GM19467 (cell line): ENCODE measurements at regions not wholly inside any gene's neighbourhood (a gene's known extent, or its start where the extent isn't known, plus 50 kb on each side); places are given as distances from the start of the nearest gene placed in this dataset.

Source experiments
- ATAC-seq: cut with Tn5 transposase; IDR thresholded peaks from one replicate; pipeline ENCODE4 v1.9.1; 2021; ENCODE audit warnings: mild to moderate bottlenecking, moderate library complexity; ENCODE audit not compliant: unreplicated experiment

DNA sequence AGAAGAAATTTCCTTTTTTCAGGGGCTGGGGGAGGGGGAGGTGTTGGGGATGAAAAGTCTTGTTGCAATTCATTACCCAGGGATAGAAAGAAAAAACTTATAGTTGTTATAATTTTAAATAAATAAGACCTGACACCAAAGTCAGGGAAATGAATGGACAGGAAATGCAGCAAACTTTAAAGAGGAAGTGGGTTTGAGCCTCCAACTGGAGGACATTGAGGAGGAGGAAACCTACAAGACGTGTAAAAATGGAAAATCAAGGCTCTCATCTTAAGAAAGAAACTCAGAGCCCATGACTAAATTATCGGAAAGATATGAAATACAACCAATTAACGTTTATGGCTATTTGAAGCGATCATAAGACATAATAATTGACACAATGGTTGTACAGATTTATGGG lies 54.4 kb downstream of the NIBAN1 start:
- ATAC-seq = no peak

DNA sequence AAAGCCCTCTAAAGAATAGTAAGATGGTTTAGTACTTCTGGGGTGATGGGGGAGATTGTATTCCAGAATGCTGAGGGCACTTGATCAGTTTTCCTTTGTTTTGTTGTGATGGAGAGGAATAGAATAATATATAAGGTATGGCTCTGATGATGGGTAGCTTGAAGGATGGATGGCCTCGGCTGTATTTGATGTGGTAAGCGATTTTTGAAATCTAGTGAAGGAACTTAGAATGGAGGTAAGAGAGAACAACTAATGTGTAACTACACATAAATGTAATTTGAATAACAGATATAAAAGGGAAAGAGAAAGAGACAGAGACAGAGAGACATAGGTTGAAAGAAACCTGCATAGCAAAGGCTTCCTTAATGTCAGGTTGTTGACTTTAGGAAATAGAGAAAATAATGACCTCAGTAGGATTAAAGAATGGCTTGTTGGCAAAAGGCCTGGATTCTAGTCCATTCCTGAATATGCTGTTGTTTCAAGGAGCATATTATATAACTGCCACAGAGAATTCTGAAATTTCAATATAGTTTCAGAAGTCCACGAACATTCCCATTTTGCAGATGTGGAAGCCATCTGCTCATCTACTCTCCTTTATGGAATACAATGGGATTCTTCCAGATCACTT lies 58.7 kb downstream of the NIBAN1 start:
- no peak for ATAC-seq

- no peak for ATAC-seq
Measured at GRCh38 chr1:184914149-184914548, 60.2 kb downstream of the NIBAN1 start.

DNA sequence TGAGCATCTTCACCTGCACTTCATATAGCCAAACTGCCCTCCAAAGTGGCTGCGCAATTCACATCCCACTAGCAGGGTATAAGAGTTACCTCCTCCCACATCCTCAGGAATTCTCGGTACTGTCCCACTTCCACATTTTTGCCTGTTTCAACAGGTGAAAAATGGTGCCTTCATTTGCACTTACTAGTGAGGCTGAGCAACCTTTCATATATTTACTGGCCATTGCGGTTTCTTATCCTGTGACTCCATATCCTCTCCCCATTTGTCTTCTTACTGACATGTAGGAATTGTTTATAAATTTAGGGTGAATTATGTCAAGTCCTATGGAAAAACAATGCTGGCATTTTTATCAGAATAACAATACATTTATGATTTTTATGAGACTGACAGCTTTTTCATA lies 61.9 kb downstream of the NIBAN1 start:
- ATAC-seq = no peak

GRCh38 chr1:184911830-184912229 lies 62.5 kb downstream of the NIBAN1 start:
- no peak for ATAC-seq

- ATAC-seq = no peak
Measured at GRCh38 chr1:184911103-184911745, 63.1 kb downstream of the NIBAN1 start.

- ATAC-seq = no peak
Measured at GRCh38 chr1:184910691-184911091, 63.6 kb downstream of the NIBAN1 start.

- ATAC-seq = no peak
Measured at GRCh38 chr1:184910005-184910404, 64.3 kb downstream of the NIBAN1 start.

- ATAC-seq = no peak
Measured at GRCh38 chr1:184909019-184909418, 65.3 kb downstream of the NIBAN1 start.

DNA sequence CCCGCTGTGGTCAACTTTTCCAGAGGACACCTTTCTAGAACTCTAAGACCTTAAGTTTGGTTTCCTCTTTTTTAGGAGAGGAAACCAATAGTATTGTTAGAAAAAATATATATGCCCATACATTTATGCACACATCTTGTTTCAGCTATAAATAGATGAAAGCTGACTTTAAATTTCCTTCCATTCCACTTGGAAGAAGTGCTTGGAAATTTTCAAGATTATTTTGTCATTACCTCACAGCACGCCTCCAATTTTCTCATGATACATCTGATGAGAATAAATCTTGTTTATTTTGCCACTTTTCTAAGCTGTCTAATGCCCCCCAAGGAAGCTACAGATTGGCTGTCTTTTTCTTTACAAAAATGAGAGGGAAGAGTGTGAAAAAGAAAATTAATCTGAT lies 65.8 kb downstream of the NIBAN1 start:
- ATAC-seq = no peak

GRCh38 chr1:184907500-184907899 lies 66.8 kb downstream of the NIBAN1 start:
- ATAC-seq = no peak

DNA sequence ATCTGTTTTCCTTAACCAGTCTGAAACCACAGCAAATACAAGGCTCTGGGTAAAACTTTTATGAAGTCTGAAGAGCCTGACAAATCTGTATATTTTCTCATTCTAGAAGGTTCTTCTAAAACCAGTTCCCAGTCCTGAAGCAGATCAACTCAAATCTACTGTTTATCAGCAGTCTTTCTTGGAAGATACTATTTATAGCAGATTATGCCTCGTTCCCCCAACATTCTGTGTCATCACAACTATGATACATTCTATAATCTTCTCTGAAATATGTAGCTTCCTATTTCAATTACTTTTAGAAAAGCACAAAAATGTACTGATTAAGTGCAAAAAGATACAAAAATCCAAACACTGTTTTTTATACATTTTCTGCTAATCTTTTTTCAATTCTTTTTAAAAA lies 67.5 kb downstream of the NIBAN1 start:
- no peak for ATAC-seq

DNA sequence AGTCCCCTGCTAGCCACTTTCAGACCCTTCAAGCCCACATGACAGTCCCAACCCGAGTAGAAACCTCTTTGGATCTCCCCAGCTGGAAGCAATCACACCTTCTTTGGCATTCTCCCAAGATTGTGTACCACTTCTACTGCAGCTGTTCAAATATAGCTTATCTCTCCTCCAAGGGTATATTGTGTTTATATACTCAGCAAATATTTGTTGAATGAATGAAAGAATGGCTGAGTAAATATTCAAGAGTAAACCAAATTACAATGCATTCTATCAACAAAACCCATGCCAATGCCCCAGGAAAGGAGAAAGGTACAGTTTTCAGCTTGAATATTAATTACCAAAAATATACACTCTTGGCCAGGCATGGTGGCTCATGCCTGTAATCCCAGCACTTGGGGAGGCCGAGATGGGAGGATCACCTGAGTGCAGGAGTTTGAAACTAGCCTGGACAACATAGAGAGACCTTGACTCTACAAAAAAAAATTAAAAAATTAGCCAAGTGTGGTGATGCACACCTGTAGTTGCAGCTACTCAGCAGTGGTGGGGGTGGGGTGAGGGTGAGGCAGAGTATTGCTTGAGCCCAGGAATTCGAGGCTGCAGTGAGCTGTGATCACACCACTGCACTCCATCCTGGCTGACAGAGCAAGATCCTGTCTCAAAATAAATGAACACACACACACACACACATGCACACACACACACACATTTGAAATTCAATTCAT lies 68.5 kb downstream of the NIBAN1 start:
- ATAC-seq = no peak

GRCh38 chr1:184903111-184903692 lies 71.1 kb downstream of the NIBAN1 start:
- no peak for ATAC-seq

DNA sequence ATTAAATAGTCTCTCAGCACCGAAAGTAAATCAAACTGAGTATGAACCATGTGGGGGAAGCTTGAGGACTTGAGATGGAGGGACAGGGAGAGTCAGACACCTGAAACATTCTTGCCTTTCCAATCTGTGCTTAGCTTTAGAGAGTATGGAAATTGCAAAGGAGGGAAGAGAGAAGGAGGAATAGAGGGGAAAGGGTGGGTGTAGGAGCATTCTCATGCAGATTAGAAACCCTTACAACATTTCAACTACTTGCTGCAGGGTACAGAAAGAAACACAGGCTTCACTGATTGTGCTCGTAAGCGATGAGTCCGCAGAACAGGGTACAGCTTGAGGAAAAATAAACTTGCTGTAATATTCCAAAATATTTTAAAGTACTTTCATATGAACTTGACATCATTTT lies 73.8 kb downstream of the NIBAN1 start:
- no peak for ATAC-seq

DNA sequence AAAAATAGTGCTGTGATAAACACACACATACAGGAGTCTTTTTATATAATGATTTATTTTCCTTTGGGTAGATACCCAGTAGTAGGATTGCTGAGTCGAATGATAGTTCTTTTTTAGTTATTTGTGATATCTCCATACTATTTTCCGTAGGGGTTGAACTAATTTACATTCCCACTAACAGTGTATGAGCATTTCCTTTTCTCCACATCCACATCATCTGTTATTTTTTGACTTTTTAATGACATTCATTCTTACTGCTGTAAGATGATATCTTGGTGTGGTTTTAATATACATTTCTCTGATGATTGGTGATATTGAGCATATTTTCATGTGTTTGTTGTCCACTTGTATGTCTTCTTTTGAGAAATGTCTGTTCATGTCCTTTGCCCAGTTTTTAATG lies 78.3 kb downstream of the NIBAN1 start:
- no peak for ATAC-seq

DNA sequence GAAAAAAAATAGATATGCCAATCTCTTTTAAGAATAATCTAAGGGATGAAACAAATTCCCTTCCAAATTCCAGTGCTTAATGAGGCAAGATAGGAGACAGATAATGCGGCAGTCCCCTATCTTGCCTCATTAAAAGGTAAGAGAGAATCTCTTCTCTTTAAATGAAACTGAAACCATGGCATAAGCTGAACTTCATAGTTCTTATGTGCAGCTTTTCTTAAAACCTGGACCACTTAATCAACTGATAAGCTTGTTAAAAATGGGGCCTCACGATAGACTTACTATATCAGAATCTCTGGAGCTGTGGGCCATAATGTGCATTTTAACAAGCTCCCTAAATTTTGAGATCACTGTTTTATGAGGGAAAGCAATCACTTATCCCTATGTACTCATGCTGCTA lies 79.2 kb downstream of the NIBAN1 start:
- no peak for ATAC-seq

- ATAC-seq = no peak
Measured at GRCh38 chr1:184893695-184894094, 80.6 kb downstream of the NIBAN1 start.

DNA sequence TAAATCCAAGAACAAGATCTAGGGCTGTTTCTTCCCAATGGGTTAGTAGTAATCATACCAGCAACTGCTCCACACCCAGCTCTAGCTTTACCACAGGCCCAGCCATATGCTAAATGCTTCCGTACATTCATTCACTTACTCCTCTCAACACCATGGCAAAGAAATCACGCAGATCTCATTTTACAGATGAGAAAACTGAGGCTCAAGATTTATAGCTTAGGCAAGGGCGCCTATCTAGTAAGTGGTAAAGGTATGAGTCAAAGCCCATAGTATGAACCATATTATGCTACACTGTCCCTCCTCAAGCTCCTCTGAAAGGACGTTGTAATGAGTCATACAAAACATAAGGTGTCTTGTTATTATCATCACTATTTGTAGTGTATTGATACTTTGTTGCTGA lies 82.2 kb downstream of the NIBAN1 start:
- no peak for ATAC-seq

- ATAC-seq = no peak
Measured at GRCh38 chr1:184891440-184891839, 82.9 kb downstream of the NIBAN1 start.

GRCh38 chr1:184890539-184890973 lies 83.8 kb downstream of the NIBAN1 start:
- ATAC-seq = no peak

DNA sequence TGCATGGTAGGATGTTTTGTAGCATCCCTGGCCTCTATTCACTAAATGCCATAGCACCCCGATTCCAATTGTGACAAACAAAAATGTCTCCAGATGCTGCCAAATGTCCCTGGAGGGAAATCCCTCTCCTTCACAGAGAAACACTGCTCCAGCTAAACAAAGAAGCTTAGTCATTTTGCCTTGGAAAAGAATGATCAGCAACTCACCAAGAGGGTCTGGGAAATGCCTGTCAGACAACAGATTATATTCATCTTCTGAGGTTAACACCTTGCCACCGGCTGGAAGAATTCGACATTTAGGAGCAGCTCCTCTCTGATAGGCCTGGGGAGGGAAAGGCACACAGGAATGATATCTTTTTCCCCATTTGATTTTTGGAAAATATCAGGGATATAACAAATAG lies 84.4 kb downstream of the NIBAN1 start:
- no peak for ATAC-seq
